ENCODE measurements at regions not wholly inside any gene's neighbourhood (a gene's known extent, or its start where the extent isn't known, plus 50 kb on each side); places are given as distances from the start of the nearest gene placed in this dataset.

DNA sequence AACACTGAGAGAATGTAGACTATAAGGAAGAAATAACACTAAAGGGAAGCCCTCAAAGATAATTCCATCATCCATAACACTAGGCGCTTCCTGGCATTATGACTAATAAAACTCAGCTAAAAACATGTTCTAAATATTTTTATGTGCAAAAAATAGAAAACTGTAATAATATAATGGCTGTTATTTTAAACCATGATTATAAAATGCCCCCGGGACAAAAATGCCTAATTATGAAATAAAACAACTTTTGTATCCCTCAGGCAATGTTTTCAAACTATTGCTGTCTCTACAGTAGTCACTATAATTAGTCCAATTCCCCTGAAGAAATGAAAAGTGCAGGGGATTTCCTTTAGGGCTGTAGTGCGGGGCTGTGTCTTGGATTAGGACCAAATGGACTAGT, 242.4 kb downstream of the RNF144B start (continued):
- TF ChIP-seq PRPF4 (IDR thresholded peaks at IDR 0.05; ENCODE audit: insufficient read depth, low read depth, low read length, poor library complexity, severe bottlenecking) (no peak), STAT6 (CRISPR knock-in tag; IDR thresholded peaks at IDR 0.05) (no peak), SMARCB1 (IDR thresholded peaks at IDR 0.05; ENCODE audit: insufficient read length, low read depth) (no peak)

GRCh38 chr6:18632670-18633410, 245.7 kb downstream of the RNF144B start:
- Histone ChIP-seq H3K27ac (ENCODE audit: extremely low read depth, low read depth, low read length) (no peak overlapping the region), H3K4me2 (ENCODE audit: insufficient read depth, low read length) (no peak overlapping the region), H3K9me3 (replicated peaks; ENCODE audit: control insufficient read depth, insufficient read depth, low read depth, low read length) (no peaks in the 10 kb centered on the region), H3K27me3 (ENCODE audit: control insufficient read depth in 2 of 2, insufficient read depth in 2 of 2, low read length in 2 of 2) (no peaks in the 10 kb centered on the region), H3K9me1 (ENCODE audit: control insufficient read depth, insufficient read depth, low read length) (no peaks in the 10 kb centered on the region), H3K9ac (ENCODE audit: insufficient read depth in 1 of 2, low read depth in 2 of 2, low read length in 2 of 2) (no peak overlapping the region), H3K36me3 (ENCODE audit: control insufficient read depth, insufficient read depth, low read length) (no peaks in the 10 kb centered on the region), H3K4me1 (replicated peaks in 1 of 2; ENCODE audit: control insufficient read depth in 2 of 2, insufficient read depth in 2 of 2, low read length in 2 of 2) (no peaks in the 10 kb centered on the region), H3K4me3 (no peak overlapping the region), H3K79me2 (ENCODE audit: control insufficient read depth, insufficient read depth, low read length) (no peaks in the 10 kb centered on the region), H4K20me1 (replicated peaks; ENCODE audit: control insufficient read depth, insufficient read depth, low read length) (no peaks in the 10 kb centered on the region), H2AFZ (ENCODE audit: low read depth, low read length) (no peak overlapping the region)
- FAIRE-seq, result no peak
- no peak for DNase-seq (ENCODE audit: extremely low read depth in 1 of 4, low spot score in 3 of 4)
- BruUV-seq (replicated peaks), result no TSS peak
- CTCF ChIA-PET (ENCODE audit: low intra/inter-chr PET ratio), result no interaction called here
- 0% methylated on average over 4 of the region's 4 CpGs for WGBS (ENCODE audit: insufficient coverage, low coverage, missing lambda C conversion rate)
- intact Hi-C loops (cut with micrococcal nuclease) (no loop called here), in situ Hi-C loops (cut with MboI) (no loop called here)
- POLR2A ChIA-PET, result no interaction called here
- ATAC-seq, result no peak
- TF ChIP-seq THAP7 (CRISPR knock-in tag; IDR thresholded peaks at IDR 0.05) (no peak), BCL6 (CRISPR knock-in tag; IDR thresholded peaks at IDR 0.05) (no peak), POLR2A (conservative IDR thresholded peaks at IDR 0.05) (no peak), FOSL1 (tag; conservative IDR thresholded peaks at IDR 0.05) (peak; percentile 72), CSDE1 (IDR thresholded peaks at IDR 0.05) (no peak), PHB2 (IDR thresholded peaks at IDR 0.05; ENCODE audit: low read depth) (no peak), ZNF695 (CRISPR knock-in tag; IDR thresholded peaks at IDR 0.05) (no peak), SNIP1 (IDR thresholded peaks at IDR 0.05; ENCODE audit: low read depth) (no peak), STAT5A (IDR thresholded peaks at IDR 0.05; ENCODE audit: borderline replicate concordance, low read length) (no peak), DACH1 (IDR thresholded peaks at IDR 0.05; ENCODE audit: partially characterized antibody) (no peak), CTBP1 (IDR thresholded peaks at IDR 0.05; ENCODE audit: borderline replicate concordance) (no peak)
- TF ChIP-seq, protein P1, sequence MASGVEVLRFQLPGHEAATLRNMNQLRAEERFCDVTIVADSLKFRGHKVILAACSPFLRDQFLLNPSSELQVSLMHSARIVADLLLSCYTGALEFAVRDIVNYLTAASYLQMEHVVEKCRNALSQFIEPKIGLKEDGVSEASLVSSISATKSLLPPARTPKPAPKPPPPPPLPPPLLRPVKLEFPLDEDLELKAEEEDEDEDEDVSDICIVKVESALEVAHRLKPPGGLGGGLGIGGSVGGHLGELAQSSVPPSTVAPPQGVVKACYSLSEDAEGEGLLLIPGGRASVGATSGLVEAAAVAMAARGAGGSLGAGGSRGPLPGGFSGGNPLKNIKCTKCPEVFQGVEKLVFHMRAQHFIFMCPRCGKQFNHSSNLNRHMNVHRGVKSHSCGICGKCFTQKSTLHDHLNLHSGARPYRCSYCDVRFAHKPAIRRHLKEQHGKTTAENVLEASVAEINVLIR (CRISPR knock-in tag; IDR thresholded peaks at IDR 0.05), result no peak
- TF ChIP-seq, protein P2, sequence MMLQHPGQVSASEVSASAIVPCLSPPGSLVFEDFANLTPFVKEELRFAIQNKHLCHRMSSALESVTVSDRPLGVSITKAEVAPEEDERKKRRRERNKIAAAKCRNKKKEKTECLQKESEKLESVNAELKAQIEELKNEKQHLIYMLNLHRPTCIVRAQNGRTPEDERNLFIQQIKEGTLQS (IDR thresholded peaks at IDR 0.05), result 0 out of 2 replicates have a peak, but pooled peaks have one; percentile 10
- TF ChIP-seq, protein P2 (CRISPR knock-in tag; conservative IDR thresholded peaks at IDR 0.05), result no peak
